GM12874 (cell line): ENCODE measurements at regions not wholly inside any gene's neighbourhood (a gene's known extent, or its start where the extent isn't known, plus 50 kb on each side); places are given as distances from the start of the nearest gene placed in this dataset.

Experiments
- TF ChIP-seq, protein P1 (sequence below): IDR thresholded peaks from 2 replicates; pipeline ENCODE4 v1.5.1; 2011; ENCODE audit warnings: low read depth, mild to moderate bottlenecking, control low read depth, low read length, moderate library complexity; ENCODE audit not compliant: insufficient read depth

DNA sequence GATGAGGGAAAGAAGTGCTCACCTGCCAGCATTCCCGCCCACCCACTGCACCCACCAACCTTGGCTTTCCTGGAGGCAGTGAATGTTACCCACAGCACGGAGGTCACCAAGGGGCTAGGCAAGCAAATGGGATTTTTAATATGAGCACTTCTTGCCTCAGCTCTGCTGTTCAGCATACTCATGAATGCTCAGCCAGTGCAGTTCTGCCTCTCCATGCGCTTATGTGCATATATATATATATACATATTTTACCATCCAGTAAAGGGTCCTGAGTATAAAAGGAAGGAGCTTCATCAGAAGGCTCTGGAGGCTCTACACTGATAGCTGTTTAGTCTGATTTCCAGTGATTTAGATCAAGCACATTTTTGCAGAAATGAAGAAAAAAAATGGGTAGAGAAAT lies 366.9 kb downstream of the SIPA1L2 start:
- TF ChIP-seq, protein P1, sequence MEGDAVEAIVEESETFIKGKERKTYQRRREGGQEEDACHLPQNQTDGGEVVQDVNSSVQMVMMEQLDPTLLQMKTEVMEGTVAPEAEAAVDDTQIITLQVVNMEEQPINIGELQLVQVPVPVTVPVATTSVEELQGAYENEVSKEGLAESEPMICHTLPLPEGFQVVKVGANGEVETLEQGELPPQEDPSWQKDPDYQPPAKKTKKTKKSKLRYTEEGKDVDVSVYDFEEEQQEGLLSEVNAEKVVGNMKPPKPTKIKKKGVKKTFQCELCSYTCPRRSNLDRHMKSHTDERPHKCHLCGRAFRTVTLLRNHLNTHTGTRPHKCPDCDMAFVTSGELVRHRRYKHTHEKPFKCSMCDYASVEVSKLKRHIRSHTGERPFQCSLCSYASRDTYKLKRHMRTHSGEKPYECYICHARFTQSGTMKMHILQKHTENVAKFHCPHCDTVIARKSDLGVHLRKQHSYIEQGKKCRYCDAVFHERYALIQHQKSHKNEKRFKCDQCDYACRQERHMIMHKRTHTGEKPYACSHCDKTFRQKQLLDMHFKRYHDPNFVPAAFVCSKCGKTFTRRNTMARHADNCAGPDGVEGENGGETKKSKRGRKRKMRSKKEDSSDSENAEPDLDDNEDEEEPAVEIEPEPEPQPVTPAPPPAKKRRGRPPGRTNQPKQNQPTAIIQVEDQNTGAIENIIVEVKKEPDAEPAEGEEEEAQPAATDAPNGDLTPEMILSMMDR, result no peak

GRCh38 chr1:232260861-232261260 lies 369.1 kb downstream of the SIPA1L2 start:
- TF ChIP-seq, protein P1, result no peak

DNA sequence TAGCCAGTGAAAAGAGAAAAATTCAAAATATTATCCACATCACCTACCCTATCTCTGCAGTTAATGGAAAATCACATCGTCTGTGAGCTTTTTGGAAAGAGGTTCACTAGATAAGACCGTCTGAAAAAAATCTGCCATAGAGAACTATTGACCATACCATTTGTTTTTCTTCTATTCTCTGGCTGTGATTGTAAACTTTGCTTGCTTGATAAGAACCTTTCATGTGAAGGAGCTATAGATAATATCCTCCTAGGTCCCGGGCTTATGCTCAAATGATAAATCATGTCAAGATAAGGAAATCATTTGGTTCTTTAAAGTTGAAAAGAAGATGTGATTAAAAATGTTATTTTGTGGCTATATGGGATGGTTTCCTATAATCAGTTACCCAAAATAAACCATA lies 369.9 kb downstream of the SIPA1L2 start:
- TF ChIP-seq, protein P1, result no peak

DNA sequence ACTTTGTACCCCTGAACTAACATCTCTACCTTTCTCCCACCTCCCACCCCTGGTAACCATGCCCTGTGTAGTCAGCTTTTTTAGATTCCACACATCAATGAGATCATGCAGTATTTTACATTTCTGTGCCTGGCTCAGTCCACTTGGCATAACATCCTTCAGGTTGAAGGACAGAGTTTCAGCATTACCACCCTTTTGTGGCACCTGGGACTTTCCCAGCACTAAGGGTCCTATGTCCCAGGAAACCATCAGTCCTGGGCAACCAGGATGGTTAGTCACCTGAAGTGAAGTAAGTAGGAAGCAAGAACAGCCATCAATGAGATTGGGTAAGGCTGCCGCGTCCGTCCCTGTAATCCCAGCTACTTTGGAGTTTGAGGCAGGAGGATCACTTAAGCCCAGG lies 370.6 kb downstream of the SIPA1L2 start:
- TF ChIP-seq, protein P1, result no peak

DNA sequence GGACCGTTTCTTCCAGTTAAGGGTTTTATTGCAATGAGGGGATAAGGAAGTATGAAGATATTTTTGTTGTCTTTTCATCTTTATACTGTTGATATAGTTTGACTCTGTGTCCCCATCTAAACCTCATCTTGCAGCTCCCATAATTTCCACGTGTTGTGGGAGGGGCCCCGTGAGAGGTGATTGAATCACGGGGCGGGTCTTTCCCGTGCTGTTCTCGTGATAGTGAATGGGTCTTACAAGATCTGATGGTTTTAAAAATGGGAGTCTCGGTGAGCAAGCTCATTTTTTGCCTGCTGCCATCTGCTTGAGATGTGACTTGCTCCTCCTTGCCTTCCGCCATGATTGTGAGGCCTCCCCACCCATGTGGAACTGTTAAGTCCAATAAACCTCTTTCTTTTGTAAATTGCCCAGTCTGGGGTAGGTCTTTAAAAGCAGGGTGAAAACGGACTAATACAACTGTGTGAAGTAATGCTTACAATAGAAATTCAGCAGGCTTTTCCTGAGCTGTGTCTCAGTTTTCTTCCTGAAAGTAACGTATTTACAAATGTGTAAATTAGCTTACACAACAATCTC lies 377.3 kb downstream of the SIPA1L2 start:
- TF ChIP-seq, protein P1, result no peak

DNA sequence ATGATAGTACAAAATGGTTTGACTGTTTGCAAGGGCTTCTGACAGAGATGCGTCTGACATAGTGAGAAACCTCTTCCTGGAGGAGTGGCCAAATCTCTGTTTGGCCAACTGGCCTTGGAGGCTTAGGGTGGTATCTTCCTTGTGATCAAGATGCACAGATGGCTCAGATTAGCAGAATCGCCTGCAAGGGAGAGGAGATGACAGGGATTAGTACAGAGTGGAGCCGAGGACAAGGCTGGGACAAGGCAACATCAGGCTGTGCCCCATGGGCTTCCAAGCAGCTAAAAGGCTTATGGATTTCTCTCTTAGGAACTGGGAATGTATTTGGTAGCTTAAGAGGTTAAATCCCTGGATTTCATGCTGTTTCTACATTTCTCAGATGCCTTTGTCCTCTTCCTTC lies 379.1 kb downstream of the SIPA1L2 start:
- TF ChIP-seq, protein P1, result no peak

- TF ChIP-seq, protein P1, result no peak
These were observed 379.8 kb downstream of the SIPA1L2 start for GRCh38 chr1:232249861-232250777.
